Germinal center (tissue), 1 donor: ENCODE measurements at regions not wholly inside any gene's neighbourhood (a gene's known extent, or its start where the extent isn't known, plus 50 kb on each side); places are given as distances from the start of the nearest gene placed in this dataset.

ENCODE experiments used
- DNase-seq: peaks from one replicate; pipeline ENCODE4 v3.0.0; 2012; ENCODE audit warnings: mixed read lengths, low spot score

GRCh38 chr11:112752563-112752962 lies 208.7 kb upstream of the NCAM1 start:
- DNase-seq, result no peak

- no peak for DNase-seq
These were observed 207.5 kb upstream of the NCAM1 start for GRCh38 chr11:112753706-112754105.

GRCh38 chr11:112759418-112759817 lies 201.8 kb upstream of the NCAM1 start:
- no peak for DNase-seq

- DNase-seq, result no peak
These were observed 200.7 kb upstream of the NCAM1 start for GRCh38 chr11:112760396-112761059.

- DNase-seq, result no peak
These were observed 199.1 kb upstream of the NCAM1 start for GRCh38 chr11:112761911-112762706.

GRCh38 chr11:112762707-112763090 lies 198.5 kb upstream of the NCAM1 start:
- DNase-seq, result no peak

- DNase-seq, result no peak
These were observed 195.9 kb upstream of the NCAM1 start for GRCh38 chr11:112765337-112765736.

GRCh38 chr11:112769170-112769569 lies 192.1 kb upstream of the NCAM1 start:
- DNase-seq, result no peak

- DNase-seq, result no peak
These were observed 191.6 kb upstream of the NCAM1 start for GRCh38 chr11:112769584-112769983.

GRCh38 chr11:112770033-112770432 lies 191.2 kb upstream of the NCAM1 start:
- DNase-seq, result no peak

- no peak for DNase-seq
These were observed 190.7 kb upstream of the NCAM1 start for GRCh38 chr11:112770487-112770886.

- DNase-seq, result no peak
These were observed 189.4 kb upstream of the NCAM1 start for GRCh38 chr11:112771851-112772250.

GRCh38 chr11:112773264-112773663 lies 188.0 kb upstream of the NCAM1 start:
- DNase-seq, result no peak

GRCh38 chr11:112776834-112777233 lies 184.4 kb upstream of the NCAM1 start:
- no peak for DNase-seq

- no peak for DNase-seq
These were observed 183.9 kb upstream of the NCAM1 start for GRCh38 chr11:112777283-112777751.

- no peak for DNase-seq
These were observed 182.9 kb upstream of the NCAM1 start for GRCh38 chr11:112778091-112778876.

- DNase-seq, result no peak
These were observed 182.3 kb upstream of the NCAM1 start for GRCh38 chr11:112778877-112779266.

GRCh38 chr11:112780351-112781087 lies 180.7 kb upstream of the NCAM1 start:
- DNase-seq, result no peak

GRCh38 chr11:112783945-112784322 lies 177.3 kb upstream of the NCAM1 start:
- no peak for DNase-seq

GRCh38 chr11:112784323-112785073 lies 176.7 kb upstream of the NCAM1 start:
- DNase-seq, result no peak

GRCh38 chr11:112785149-112785548 lies 176.1 kb upstream of the NCAM1 start:
- no peak for DNase-seq
